C1 segment of cervical spinal cord (tissue), 14 donors: ENCODE measurements at regions not wholly inside any gene's neighbourhood (a gene's known extent, or its start where the extent isn't known, plus 50 kb on each side); places are given as distances from the start of the nearest gene placed in this dataset.
"Not testable (repeated sequence)": the region's sequence is repeated elsewhere in the genome, so short reads cannot be mapped to it uniquely, and the experiment has no call there.

ENCODE experiments used
- DNase-seq, 14 donors: peaks; one replicate each; lab custom pipeline; 2025; lab: John Stamatoyannopoulos, UW

DNA sequence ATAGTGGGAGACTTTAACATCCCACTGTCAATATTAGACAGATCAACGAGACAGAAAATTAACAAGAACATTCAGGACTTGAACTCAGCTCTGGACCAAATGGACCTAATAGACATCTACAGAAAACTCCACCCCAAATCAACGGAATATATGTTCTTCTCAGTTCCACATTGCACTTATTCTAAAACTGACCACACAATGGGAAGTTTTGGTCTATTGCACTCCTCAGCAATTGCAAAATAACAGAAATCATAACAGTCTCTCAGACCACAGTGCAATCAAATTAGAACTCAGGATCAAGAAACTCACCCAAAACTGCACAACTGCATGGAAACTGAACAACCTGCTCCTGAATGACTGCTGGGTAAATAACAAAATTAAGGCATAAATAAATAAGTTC, 449.9 kb upstream of the FANCL start:
- DNase-seq: not testable (repeated sequence)

DNA sequence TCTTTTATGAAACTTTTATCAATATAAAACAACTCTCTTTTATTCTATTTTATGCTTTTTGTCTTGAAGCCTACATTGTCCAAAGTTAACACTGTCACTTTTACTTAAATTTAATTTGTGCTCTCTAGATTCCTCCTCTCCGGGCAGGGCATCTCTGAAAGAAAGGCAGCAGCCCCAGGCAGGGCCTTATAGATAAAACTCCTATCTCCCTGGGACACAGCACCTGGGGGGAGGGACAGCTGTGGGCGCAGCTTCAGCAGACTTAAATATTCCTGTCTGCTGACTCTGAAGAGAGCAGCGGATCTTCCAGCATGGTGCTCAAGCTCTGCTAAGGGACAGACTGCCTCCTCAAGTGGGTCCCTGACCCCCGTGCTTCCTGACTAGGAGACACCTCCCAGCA, 447.7 kb upstream of the FANCL start:
- no peak for DNase-seq

DNA sequence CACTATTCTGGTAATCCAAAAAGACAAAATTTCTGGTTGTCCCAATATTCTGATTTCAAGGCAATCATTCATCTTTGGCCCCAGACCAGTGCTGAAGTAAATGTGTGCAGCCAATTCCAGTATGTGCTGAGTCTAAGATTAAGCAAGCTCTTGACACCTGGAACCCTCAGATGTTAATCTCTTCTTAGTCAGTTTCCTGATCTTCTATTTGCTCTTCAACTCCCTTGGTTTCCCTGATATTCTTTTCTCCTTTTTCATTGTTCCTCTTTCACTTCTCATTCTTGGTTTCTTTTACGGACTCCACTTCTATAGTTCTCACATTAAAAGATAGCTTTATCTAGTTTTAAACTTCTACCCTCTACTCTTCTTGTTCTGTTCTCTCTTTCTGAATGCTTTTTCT, 445.7 kb upstream of the FANCL start:
- no peak for DNase-seq

DNA sequence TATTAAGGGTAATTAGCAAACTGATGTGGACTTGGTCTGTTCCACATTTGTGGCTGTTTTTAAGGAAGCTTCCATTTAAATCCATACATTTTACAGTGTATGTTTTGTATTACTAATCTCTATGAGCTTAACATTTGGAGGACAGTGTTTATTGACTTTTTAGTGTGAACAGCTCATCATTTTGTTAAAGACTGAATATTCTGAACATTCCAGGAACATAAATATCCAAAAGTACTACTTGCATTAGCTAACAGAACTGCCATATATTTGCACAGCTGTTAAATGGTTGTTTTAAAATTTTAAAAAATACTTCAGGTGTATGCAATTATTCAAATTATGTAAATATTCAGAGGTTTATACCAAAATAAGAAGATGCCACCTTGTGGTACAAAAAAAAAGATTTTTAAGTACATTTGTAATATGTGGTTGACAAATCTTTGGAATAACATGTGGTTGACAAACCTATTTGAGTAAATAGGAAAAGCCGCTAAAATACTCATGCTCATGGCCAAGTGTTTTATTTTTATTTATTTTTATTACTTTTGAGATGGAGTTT, 439.7 kb upstream of the FANCL start:
- no peak for DNase-seq

DNA sequence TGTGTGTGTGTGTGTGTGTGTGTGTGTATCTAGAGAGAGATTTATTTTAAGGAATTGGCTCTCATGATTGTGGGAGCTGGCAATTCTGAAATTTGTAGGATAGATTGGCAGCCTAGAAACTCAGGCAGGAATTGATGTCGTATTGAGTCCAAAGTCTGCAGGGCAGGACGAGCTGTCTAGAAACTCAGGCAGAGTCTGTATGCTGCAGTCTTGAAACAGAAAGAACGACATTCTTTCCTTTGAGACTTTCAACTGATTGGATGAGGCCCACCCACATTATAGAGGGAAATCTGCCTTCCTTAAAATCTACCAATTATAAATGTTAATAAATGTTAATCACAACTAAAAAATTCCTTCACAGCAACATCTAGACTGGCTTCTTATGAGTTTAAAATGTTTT, 436.6 kb upstream of the FANCL start:
- peak in 1 of 14 donors; percentile 1 for DNase-seq

DNA sequence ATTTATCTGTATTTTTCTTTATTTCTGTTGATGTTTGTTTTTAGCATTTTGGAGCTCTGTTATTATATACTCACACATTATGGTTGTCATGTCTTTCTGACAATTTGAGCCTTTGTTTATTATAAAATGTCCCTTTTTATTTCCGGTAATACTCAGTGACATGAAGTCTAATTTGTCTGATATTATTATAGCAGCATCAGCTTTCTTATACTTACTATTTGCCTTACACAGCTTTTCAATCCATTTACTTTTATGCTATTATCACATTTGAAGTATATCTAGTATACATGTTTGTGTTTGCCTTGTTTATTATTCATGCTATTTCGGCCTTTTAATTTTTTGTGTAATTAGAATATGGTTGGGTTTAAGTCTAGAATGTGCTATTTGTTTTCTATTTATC, 430.6 kb upstream of the FANCL start:
- DNase-seq: no peak

DNA sequence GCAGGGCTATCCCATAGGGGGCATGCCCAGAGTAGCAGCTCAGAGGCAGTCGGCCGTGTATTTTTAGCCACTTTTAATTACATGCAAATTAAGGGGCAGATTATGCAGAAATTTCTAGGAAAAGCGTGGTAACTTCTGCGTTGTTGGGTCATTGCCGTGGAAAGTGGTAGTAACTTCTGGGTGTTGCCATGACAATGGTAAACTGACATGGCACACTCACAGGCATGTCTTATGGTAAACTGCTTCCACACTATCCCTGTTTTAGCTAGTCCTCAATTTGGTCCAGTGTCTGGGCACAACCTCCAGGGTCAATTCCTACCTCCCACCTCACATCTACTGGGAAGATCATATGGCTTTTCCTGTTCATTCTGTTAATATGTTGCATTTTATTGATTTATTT, 428.9 kb upstream of the FANCL start:
- DNase-seq: no peak

DNA sequence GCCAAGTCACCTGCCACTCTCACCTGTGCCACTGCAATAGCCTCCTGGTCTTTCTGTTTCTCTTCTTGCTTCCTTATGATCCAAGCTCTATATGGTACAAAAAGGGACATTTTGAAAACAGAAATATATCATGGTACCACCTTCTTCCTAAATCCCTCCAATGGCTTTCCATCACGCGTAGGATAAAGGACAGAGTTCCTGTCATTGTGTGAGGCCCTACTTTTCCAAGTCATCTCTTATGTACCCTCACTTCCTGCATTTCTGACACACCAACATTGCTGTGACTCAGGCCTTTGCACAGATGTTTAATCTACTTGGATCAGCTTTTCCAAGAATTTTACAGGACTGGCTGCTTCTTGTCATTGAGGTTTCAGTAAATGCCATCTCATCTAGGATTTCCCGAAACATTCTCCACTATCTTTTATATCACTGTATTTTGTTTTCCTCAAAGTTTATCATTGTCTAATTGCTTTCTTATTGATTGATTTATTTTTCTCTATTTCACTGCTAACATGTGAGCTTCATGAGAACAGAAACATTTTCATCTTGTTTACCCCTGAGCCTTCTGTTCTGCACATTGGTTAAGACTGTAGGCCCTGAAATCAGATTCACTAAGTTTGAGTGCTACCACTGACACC, 426.1 kb upstream of the FANCL start:
- no peak for DNase-seq

DNA sequence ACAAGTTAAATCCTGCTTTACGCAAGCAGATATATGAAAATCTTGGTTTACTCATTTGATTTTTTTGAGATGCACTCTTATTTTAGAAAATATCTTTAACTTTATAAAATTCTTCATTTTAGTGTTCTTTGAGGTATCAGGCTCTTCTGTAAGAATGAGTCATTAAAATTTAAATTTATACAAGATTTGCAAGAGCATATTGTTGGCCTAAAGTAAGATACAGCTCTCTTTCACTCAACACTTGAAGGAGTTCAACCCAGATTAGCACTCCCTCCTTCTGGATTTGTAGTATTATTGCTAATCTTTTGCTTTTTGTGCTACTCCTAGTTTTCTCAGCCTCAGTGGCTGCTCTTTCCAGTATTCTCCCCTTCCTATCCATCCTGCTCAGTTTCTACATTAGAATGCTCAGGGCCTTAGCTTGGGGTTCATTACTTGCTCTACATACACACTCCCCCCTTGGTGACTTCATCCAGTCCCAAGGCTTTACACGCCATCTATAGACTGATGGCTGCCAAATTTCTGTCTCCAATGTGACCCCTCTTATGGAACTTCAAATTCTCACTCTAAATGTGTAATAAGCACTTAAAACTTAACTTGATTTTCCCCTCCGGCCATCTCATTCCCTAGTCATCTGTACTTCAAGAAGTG, 425.3 kb upstream of the FANCL start:
- no peak for DNase-seq

DNA sequence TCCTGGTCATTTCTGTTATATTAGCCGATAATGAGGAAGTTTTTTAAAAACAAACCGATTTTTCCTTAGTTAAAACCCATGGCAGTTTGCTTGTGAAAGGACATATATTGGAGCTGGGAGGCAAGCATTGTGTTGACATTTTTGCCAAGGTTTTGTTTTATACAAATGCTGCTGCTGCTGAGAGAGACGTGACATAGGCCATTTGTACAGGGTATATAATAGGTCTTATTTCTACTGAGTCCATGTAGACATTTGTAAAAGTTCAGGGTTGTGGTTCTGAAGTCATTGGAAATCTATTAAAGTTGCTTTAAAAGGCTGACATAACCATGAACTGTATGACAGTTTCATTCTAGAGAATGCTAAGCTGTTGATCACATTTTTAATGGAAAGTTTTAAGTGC, 424.0 kb upstream of the FANCL start:
- DNase-seq: no peak

DNA sequence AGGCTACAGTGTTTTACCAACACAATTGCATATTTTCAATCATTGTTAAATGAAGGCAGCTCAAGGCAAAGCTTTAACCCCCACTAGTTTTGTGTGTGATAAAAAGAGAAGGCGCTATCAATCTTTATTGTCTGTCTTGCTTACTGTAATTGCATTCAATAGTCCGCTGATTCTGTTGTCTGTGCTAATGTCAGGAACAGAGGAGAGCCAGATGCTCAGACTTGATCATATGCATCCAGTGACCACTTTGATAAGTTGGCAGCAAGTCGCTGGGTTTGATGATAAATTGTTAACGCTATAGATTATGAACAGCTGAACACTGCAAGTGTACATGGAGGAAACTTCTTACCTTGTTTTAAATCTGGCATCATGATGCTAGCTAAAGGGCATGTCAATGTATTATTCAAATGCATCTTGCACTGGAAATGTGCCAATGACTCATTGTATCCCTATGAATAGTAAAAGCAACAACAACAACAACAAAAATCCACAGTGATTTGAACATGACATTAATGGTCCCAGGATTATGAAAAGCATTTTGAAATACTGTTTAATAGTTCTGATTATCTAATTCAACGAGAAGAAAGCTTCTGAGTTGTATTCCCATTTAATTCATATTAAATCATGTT, 423.5 kb upstream of the FANCL start:
- no peak for DNase-seq

DNA sequence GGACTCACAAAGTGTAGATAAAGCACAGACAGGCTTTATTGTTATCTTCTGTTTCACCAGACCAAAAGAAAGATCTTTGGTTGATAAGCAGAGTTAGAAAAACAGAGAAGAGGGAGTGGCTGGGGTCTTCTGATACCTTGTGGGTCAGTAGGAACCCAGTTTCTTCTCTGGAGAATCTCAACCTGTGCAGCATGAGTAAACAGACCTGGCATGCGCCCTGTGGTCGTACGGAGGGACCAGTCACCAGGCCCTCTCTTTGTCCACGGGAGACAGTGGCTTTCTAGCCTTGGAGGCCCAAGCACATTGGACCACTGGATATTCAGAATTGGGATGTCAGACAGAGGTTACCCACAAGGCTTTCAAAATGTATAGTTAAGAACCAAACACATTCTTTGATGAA, 418.9 kb upstream of the FANCL start:
- no peak for DNase-seq

DNA sequence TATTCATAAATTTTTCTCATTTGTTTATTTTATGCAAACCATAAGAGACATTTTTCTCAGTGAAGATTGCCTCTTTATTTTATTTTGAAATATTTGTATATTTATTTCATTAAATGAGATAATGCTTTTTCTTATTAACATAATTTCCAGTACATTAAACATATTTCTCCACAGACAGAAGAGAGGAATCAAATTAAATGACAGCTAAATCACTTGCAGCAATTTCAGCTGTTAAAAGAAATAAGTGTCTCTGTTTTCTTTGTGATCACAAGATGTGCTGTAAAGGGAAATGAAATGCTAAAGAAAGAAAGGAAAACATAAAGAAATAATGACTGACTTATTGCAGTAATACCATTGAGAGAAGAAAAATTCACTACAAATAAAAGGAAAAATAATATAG, 414.0 kb upstream of the FANCL start:
- no peak for DNase-seq

DNA sequence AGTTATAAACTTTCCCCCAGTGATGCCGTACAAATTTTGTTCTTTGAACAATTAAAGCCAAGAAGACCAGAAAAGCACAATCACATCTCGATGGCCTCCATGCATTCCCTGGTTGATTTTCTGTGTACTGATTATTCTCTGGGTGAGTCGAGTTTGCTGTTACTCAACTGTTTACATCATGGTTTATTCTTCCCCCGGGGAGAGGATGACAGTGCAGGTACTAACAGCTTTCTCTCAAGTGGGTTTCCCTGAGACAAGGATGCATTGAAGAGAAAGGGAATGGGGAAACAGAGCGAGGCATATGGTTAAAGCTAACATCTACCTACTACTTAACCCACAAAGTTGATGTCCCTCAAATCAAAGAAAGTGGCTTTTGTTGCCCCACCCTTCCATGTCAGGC, 410.8 kb upstream of the FANCL start:
- DNase-seq: no peak

DNA sequence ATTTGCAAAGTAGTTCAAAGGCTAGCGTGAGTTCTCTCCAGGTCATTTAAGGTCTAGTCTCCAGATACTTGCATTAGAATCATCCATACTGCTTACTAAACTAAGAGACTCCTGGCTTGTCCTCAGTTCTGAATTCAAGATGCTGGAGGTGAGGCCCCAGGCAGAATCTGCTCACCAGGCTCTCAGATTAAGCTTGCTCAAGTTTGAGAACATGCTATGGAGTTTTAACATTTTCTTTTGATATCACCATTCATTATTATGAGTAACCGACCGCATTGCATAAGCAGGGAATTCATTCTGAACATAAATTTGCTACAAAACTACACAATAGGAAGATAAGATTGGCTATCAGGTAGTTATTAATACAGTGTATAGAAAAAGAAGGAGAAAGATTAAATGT, 409.7 kb upstream of the FANCL start:
- no peak for DNase-seq

DNA sequence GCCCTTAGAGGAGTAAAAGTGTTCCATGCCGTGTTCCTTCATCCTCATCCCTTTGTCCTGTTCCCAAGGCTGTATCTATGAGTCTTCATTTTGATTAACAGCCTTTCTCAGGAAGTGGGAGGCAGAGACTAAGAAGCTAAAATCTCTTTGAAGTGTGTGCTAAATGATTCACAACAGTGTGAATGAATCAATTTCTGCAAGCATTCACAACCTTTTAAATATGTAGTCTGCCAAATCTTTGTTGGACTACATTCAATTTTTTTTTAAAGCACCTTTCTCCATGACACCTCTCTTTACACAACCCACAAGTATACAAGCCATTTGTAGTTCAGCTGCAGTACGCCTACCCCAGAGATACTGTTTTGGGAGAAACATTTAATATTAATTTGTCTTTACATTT, 408.6 kb upstream of the FANCL start:
- DNase-seq: no peak

DNA sequence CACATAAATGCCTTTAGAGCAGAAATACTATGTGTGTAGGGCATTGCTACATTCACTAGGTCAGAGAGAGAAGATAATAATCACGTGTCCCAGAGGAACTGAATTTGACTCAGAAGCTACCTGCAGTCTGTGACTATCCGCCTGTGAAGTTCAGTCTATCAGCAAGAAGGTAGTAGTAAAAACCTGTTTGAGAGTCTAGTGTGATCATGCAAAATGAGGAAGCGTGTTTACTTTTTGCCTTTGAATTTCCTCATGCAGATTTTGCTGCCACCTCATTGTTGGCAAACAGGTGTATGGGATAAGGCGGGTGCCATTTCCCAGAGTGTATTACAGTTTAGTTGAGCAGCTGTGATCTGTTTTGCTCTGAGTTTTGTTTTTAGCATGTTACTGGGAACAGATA, 403.9 kb upstream of the FANCL start:
- DNase-seq: no peak

DNA sequence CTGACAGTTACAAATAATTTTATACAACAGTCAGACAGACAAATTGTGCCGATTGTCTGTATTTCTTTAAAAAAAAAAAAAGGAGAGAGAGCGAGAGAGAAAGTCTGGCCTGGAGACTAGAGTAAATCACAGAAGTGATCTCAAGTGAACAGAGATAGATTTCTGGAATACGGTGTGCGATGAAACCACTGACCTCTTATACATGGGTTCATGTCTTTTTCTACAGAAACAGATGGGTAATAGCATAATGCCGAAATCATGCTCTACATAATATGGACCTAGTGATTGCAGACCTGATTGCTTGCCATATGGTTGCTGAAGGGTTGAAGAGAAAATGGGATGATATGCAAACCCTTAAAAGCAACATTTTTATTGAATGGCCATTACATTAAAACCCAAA, 403.3 kb upstream of the FANCL start:
- no peak for DNase-seq

DNA sequence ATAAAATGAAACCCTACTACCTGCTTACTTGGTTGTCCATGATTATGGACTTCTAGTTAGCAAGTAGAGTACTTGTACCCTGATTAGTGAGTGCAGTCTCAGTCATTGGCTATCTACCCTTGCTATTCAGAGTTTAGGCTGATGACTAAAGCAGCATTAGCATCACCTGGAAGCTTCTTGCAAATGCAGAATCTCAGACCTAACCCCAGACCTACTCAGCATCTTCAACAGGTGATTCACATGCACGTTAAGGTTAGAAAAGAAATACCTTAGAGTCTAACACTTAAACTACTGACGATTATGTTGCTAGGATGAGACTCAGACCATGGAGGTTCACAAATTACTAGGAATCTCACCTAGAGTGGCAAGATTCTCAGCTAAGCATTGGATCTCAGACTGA, 399.9 kb upstream of the FANCL start:
- no peak for DNase-seq

DNA sequence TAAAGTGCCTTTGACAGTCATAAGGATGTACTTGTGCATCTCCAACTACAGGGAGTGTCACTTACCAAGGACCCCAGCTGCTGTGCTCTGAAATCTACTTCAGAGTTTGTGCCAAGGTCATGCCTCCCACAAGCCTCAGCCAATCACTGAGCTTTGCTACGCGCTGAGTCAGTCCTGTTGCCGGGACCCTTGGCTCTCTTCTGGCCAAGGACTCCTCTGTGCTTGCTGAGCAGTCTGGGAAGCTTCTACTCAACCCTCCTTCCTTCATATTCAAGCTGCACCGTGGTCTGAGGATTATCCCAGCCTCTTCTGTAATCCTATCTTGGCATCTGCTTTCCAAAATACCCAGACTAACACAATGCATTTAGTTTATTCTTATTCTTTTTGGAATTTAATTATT, 398.9 kb upstream of the FANCL start:
- DNase-seq: no peak

DNA sequence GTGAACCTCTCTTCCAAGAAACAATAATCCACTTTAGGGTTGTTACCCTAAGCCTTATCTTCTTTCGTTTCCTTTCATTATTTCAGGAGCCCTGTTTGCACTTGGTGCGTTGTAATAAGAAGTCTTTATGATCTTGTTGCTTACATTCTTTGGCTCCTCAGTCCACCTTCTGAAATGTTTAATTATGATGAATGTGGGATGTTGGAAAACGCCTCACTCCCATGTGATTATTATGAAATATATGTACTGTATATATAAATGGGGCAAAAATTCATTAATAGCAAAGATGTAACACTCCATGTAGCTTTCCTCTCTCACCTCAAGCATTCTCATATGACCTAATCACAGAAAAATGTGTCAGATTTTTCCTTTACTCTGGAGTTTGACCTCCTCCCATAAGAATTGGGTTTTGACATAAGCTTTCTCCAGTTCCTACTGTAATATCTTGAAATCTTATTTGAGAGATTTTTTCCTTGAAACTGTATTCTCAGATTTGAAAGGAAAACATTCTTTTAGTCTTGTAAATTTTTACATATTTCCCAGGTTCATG, 397.2 kb upstream of the FANCL start:
- no peak for DNase-seq

DNA sequence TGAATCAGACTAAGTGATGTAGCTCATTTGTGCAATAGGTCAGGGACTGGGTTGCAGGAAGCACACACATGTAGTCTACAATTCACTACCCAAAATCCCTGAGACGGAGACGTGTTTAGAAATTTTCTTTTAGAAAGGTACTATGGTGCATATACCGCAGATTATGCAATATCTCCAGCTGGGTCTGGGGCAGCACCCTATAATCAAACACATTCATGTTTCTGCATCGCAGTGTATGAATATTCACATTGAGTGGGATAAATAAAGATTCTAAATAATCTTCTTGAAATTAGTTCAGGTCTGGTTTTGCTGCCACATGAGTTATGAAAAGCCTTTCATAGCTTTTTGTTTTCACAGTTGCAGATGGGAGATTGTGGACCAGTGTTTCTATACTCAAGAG, 395.7 kb upstream of the FANCL start:
- DNase-seq: no peak
